Erythroblast (primary cell): ENCODE measurements at regions not wholly inside any gene's neighbourhood (a gene's known extent, or its start where the extent isn't known, plus 50 kb on each side); places are given as distances from the start of the nearest gene placed in this dataset.

Source experiments
- GATA1 ChIP-seq: IDR thresholded peaks from 2 replicates; pipeline ENCODE4 v1.6.1; 2011; ENCODE audit warnings: low read depth, mild to moderate bottlenecking, control low read depth, low read length, moderate library complexity
- POLR2A ChIP-seq: IDR thresholded peaks from 2 replicates; pipeline ENCODE4 v1.6.1; 2011; ENCODE audit warnings: mild to moderate bottlenecking, low read length

- TF ChIP-seq POLR2A = no peak
- TF ChIP-seq GATA1 = no peak
Observed at GRCh38 chr4:130266814-130267213, 1170.9 kb downstream of the C4orf33 start.
